ENCODE measurements at regions not wholly inside any gene's neighbourhood (a gene's known extent, or its start where the extent isn't known, plus 50 kb on each side); places are given as distances from the start of the nearest gene placed in this dataset.

DNA sequence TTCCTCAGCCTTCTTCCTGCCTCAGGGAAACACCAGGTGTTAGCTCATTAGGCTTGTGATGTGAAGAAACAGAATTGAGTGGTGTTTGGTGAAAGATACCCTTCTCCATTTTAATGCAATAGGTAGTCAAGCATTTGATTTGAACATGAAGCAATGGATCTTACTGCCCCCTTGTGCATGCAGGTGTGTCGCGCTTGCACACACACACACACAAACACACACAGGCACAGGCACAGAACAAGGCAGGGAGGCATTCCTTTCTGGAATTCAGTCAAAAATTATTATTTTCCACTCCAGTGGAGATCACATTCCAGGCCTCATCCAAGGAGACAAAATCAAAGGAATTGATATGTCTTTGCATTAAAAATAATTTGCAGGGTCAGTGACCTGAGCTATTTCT is 667.0 kb upstream of the MARCKS start:
- Histone ChIP-seq H3K79me2 (ENCODE audit: insufficient read depth, low read length) (no peaks in the 10 kb centered on the region), H3K27me3 (ENCODE audit: insufficient read depth, low read length) (no peaks in the 10 kb centered on the region), H3K36me3 (ENCODE audit: control insufficient read depth in 1 of 2, insufficient read depth in 2 of 2, low read length in 2 of 2) (no peaks in the 10 kb centered on the region), H3K9me2 (ENCODE audit: insufficient read depth) (no peaks in the 10 kb centered on the region), H3K4me1 (ENCODE audit: control insufficient read depth in 1 of 2, insufficient read depth in 2 of 2, low read length in 2 of 2) (no peaks in the 10 kb centered on the region), H3K4me3 (replicated peaks in 1 of 2; ENCODE audit: low read depth in 1 of 2, low read length in 2 of 2) (no peak overlapping the region), H3K4me2 (ENCODE audit: low read length) (no peak overlapping the region), H3K27ac (ENCODE audit: low read depth, low read length) (no peak overlapping the region), H4K20me1 (ENCODE audit: insufficient read depth) (no peaks in the 10 kb centered on the region), H2AFZ (ENCODE audit: low read depth, low read length, poor library complexity, severe bottlenecking) (no peak overlapping the region), H3K9ac (ENCODE audit: low read length) (no peak overlapping the region), H3K9me3 (ENCODE audit: control insufficient read depth in 1 of 2, insufficient read depth in 1 of 2, low read depth in 1 of 2, low read length in 2 of 2) (no peaks in the 10 kb centered on the region)
- ChIA-PET CTCF (interaction anchor here (1.4 kb wide), 1 partner anchor 70 kb away, joined by 3 read pairs; no protein-coding TSS in a partner anchor), RAD21 (ENCODE audit: low non-redundant PET in 1 of 2, low total read pairs in 2 of 2, uncharacterized antibody in 2 of 2, unreplicated experiment in 2 of 2) (no interaction called here), POLR2A (no interaction called here)
- BruUV-seq (replicated peaks), result no TSS peak
- intact Hi-C loops (cut with micrococcal nuclease), result loop anchor here (10.0 kb wide), 1 partner anchor 405 kb away; no protein-coding TSS in a partner anchor
- TF ChIP-seq, protein P1, sequence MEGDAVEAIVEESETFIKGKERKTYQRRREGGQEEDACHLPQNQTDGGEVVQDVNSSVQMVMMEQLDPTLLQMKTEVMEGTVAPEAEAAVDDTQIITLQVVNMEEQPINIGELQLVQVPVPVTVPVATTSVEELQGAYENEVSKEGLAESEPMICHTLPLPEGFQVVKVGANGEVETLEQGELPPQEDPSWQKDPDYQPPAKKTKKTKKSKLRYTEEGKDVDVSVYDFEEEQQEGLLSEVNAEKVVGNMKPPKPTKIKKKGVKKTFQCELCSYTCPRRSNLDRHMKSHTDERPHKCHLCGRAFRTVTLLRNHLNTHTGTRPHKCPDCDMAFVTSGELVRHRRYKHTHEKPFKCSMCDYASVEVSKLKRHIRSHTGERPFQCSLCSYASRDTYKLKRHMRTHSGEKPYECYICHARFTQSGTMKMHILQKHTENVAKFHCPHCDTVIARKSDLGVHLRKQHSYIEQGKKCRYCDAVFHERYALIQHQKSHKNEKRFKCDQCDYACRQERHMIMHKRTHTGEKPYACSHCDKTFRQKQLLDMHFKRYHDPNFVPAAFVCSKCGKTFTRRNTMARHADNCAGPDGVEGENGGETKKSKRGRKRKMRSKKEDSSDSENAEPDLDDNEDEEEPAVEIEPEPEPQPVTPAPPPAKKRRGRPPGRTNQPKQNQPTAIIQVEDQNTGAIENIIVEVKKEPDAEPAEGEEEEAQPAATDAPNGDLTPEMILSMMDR (IDR thresholded peaks at IDR 0.05 in 2 of 3, conservative IDR thresholded peaks at IDR 0.05 in 1 of 3; ENCODE audit: borderline replicate concordance in 1 of 3, insufficient read depth in 1 of 3, low read depth in 2 of 3, low read length in 2 of 3), result peak in 2 of 3 experiments; percentile 36 to 37; a peak in 4 of 6 replicates
- TF ChIP-seq TCF7L2 (IDR thresholded peaks at IDR 0.05; ENCODE audit: borderline replicate concordance, extremely low read depth, insufficient read depth, insufficient read length) (no peak), RAD21 (IDR thresholded peaks at IDR 0.05; ENCODE audit: low read depth) (peak; percentile 55), ZFX (IDR thresholded peaks at IDR 0.05) (no peak), CBX3 (IDR thresholded peaks at IDR 0.05; ENCODE audit: low read depth) (no peak), JUND (IDR thresholded peaks at IDR 0.05) (no peak), YY1 (IDR thresholded peaks at IDR 0.05; ENCODE audit: extremely low read depth, insufficient replicate concordance, low read depth, low read length) (no peak)
- ATAC-seq (peak; percentile 67; the same call in 1 of the 2 replicates), DNase-seq (ENCODE audit: low read depth, low spot score) (peak; percentile 8)

- H3K4me1 ChIP-seq (ENCODE audit: control insufficient read depth in 1 of 2, insufficient read depth in 2 of 2, low read length in 2 of 2), result no peaks in the 10 kb centered on the region
- H3K27ac ChIP-seq (ENCODE audit: low read depth, low read length), result no peak overlapping the region
- no peaks in the 10 kb centered on the region for H3K79me2 ChIP-seq (ENCODE audit: insufficient read depth, low read length)
- no peak overlapping the region for H3K4me3 ChIP-seq (replicated peaks in 1 of 2; ENCODE audit: low read depth in 1 of 2, low read length in 2 of 2)
- ChIA-PET POLR2A (no interaction called here), CTCF (no interaction called here), RAD21 (ENCODE audit: low non-redundant PET in 1 of 2, low total read pairs in 2 of 2, uncharacterized antibody in 2 of 2, unreplicated experiment in 2 of 2) (no interaction called here)
- no peaks in the 10 kb centered on the region for H3K27me3 ChIP-seq (ENCODE audit: insufficient read depth, low read length)
- BruUV-seq (replicated peaks), result no TSS peak
- no peak overlapping the region for H3K4me2 ChIP-seq (ENCODE audit: low read length)
- no peaks in the 10 kb centered on the region for H4K20me1 ChIP-seq (ENCODE audit: insufficient read depth)
- H2AFZ ChIP-seq (ENCODE audit: low read depth, low read length, poor library complexity, severe bottlenecking), result no peak overlapping the region
- H3K36me3 ChIP-seq (ENCODE audit: control insufficient read depth in 1 of 2, insufficient read depth in 2 of 2, low read length in 2 of 2), result no peaks in the 10 kb centered on the region
- intact Hi-C loops (cut with micrococcal nuclease), result loop anchor here (10.0 kb wide), 1 partner anchor 409 kb away; no protein-coding TSS in a partner anchor
- H3K9ac ChIP-seq (ENCODE audit: low read length), result no peak overlapping the region
- no peak for ATAC-seq
- H3K9me3 ChIP-seq (ENCODE audit: control insufficient read depth in 1 of 2, insufficient read depth in 1 of 2, low read depth in 1 of 2, low read length in 2 of 2), result no peaks in the 10 kb centered on the region
- no peaks in the 10 kb centered on the region for H3K9me2 ChIP-seq (ENCODE audit: insufficient read depth)
- no peak for DNase-seq (ENCODE audit: low read depth, low spot score)
- TF ChIP-seq SP1 (IDR thresholded peaks at IDR 0.05; ENCODE audit: low read depth) (no peak), ZNF274 (IDR thresholded peaks at IDR 0.05; ENCODE audit: low read depth, low read length) (no peak), REST (IDR thresholded peaks at IDR 0.05; ENCODE audit: low read depth) (no peak), EGR1 (IDR thresholded peaks at IDR 0.05; ENCODE audit: low read depth) (no peak), FOSL1 (IDR thresholded peaks at IDR 0.05; ENCODE audit: low read depth) (no peak), ELF1 (IDR thresholded peaks at IDR 0.05; ENCODE audit: borderline replicate concordance, low read depth) (no peak), YY1 (IDR thresholded peaks at IDR 0.05; ENCODE audit: extremely low read depth, insufficient replicate concordance, low read depth, low read length) (no peak), JUND (IDR thresholded peaks at IDR 0.05) (no peak), CEBPB (IDR thresholded peaks at IDR 0.05; ENCODE audit: low read depth) (no peak), ZFX (IDR thresholded peaks at IDR 0.05) (no peak), SRF (IDR thresholded peaks at IDR 0.05; ENCODE audit: low read depth) (no peak), CBX3 (IDR thresholded peaks at IDR 0.05; ENCODE audit: low read depth) (no peak)
- TF ChIP-seq, protein P2, sequence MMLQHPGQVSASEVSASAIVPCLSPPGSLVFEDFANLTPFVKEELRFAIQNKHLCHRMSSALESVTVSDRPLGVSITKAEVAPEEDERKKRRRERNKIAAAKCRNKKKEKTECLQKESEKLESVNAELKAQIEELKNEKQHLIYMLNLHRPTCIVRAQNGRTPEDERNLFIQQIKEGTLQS (IDR thresholded peaks at IDR 0.05), result no peak
These were observed 663.1 kb upstream of the MARCKS start for GRCh38 chr6:113194090-113194489.
